ENCODE measurements at regions not wholly inside any gene's neighbourhood (a gene's known extent, or its start where the extent isn't known, plus 50 kb on each side); places are given as distances from the start of the nearest gene placed in this dataset.

DNA sequence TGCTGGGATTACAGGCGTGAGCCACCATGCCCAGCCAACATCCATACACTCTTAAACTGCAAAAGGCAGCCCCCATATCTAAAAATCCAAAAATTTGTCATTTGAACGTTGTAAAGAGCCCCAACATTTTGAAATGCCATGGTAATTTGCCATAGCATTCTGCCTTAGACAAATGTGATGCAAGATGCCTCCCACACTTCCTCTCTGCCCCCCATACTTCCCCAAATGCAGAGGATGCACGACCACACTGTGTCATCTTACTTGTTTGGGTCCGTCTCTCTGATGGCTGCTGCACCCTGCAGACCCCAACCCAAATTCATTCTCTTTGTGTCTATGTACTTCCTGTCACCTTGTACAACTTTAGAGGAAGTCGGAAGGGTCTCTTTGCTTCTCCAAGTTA lies 1125.6 kb upstream of the AUTS2 start (continued):
- TF ChIP-seq, protein P1, sequence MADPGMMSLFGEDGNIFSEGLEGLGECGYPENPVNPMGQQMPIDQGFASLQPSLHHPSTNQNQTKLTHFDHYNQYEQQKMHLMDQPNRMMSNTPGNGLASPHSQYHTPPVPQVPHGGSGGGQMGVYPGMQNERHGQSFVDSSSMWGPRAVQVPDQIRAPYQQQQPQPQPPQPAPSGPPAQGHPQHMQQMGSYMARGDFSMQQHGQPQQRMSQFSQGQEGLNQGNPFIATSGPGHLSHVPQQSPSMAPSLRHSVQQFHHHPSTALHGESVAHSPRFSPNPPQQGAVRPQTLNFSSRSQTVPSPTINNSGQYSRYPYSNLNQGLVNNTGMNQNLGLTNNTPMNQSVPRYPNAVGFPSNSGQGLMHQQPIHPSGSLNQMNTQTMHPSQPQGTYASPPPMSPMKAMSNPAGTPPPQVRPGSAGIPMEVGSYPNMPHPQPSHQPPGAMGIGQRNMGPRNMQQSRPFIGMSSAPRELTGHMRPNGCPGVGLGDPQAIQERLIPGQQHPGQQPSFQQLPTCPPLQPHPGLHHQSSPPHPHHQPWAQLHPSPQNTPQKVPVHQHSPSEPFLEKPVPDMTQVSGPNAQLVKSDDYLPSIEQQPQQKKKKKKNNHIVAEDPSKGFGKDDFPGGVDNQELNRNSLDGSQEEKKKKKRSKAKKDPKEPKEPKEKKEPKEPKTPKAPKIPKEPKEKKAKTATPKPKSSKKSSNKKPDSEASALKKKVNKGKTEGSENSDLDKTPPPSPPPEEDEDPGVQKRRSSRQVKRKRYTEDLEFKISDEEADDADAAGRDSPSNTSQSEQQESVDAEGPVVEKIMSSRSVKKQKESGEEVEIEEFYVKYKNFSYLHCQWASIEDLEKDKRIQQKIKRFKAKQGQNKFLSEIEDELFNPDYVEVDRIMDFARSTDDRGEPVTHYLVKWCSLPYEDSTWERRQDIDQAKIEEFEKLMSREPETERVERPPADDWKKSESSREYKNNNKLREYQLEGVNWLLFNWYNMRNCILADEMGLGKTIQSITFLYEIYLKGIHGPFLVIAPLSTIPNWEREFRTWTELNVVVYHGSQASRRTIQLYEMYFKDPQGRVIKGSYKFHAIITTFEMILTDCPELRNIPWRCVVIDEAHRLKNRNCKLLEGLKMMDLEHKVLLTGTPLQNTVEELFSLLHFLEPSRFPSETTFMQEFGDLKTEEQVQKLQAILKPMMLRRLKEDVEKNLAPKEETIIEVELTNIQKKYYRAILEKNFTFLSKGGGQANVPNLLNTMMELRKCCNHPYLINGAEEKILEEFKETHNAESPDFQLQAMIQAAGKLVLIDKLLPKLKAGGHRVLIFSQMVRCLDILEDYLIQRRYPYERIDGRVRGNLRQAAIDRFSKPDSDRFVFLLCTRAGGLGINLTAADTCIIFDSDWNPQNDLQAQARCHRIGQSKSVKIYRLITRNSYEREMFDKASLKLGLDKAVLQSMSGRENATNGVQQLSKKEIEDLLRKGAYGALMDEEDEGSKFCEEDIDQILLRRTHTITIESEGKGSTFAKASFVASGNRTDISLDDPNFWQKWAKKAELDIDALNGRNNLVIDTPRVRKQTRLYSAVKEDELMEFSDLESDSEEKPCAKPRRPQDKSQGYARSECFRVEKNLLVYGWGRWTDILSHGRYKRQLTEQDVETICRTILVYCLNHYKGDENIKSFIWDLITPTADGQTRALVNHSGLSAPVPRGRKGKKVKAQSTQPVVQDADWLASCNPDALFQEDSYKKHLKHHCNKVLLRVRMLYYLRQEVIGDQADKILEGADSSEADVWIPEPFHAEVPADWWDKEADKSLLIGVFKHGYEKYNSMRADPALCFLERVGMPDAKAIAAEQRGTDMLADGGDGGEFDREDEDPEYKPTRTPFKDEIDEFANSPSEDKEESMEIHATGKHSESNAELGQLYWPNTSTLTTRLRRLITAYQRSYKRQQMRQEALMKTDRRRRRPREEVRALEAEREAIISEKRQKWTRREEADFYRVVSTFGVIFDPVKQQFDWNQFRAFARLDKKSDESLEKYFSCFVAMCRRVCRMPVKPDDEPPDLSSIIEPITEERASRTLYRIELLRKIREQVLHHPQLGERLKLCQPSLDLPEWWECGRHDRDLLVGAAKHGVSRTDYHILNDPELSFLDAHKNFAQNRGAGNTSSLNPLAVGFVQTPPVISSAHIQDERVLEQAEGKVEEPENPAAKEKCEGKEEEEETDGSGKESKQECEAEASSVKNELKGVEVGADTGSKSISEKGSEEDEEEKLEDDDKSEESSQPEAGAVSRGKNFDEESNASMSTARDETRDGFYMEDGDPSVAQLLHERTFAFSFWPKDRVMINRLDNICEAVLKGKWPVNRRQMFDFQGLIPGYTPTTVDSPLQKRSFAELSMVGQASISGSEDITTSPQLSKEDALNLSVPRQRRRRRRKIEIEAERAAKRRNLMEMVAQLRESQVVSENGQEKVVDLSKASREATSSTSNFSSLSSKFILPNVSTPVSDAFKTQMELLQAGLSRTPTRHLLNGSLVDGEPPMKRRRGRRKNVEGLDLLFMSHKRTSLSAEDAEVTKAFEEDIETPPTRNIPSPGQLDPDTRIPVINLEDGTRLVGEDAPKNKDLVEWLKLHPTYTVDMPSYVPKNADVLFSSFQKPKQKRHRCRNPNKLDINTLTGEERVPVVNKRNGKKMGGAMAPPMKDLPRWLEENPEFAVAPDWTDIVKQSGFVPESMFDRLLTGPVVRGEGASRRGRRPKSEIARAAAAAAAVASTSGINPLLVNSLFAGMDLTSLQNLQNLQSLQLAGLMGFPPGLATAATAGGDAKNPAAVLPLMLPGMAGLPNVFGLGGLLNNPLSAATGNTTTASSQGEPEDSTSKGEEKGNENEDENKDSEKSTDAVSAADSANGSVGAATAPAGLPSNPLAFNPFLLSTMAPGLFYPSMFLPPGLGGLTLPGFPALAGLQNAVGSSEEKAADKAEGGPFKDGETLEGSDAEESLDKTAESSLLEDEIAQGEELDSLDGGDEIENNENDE (IDR thresholded peaks at IDR 0.05; ENCODE audit: insufficient replicate concordance, low read length) = no peak
- TF ChIP-seq SIRT6 (IDR thresholded peaks at IDR 0.05; ENCODE audit: low read length) (no peak), GABPA (IDR thresholded peaks at IDR 0.05; ENCODE audit: borderline replicate concordance, insufficient read depth, low read length) (no peak), SAP30 (IDR thresholded peaks at IDR 0.05; ENCODE audit: insufficient read depth, insufficient replicate concordance, low read length) (no peak), ASH2L (IDR thresholded peaks at IDR 0.05; ENCODE audit: low read length) (no peak), SP4 (IDR thresholded peaks at IDR 0.05; ENCODE audit: low read length) (no peak), CREB1 (IDR thresholded peaks at IDR 0.05) (no peak), RFX5 (IDR thresholded peaks at IDR 0.05; ENCODE audit: borderline replicate concordance, low read depth, low read length) (no peak)
- TF ChIP-seq, protein P2, sequence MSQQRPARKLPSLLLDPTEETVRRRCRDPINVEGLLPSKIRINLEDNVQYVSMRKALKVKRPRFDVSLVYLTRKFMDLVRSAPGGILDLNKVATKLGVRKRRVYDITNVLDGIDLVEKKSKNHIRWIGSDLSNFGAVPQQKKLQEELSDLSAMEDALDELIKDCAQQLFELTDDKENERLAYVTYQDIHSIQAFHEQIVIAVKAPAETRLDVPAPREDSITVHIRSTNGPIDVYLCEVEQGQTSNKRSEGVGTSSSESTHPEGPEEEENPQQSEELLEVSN (IDR thresholded peaks at IDR 0.05) = no peak
- TF ChIP-seq, protein P3, sequence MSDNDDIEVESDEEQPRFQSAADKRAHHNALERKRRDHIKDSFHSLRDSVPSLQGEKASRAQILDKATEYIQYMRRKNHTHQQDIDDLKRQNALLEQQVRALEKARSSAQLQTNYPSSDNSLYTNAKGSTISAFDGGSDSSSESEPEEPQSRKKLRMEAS (IDR thresholded peaks at IDR 0.05) = no peak

All from H1 (cell line).